Breast epithelium (tissue), 4 donors: ENCODE measurements at regions not wholly inside any gene's neighbourhood (a gene's known extent, or its start where the extent isn't known, plus 50 kb on each side); places are given as distances from the start of the nearest gene placed in this dataset.

Source experiments
- DNase-seq, 2 donors: peaks; one replicate each; pipeline ENCODE4 v3.0.0-alpha.2; 2019; ENCODE audit warnings: low spot score in 2 of 2
- H3K27ac ChIP-seq, 2 donors: fragments of 200-600 bp; sonication (generic) in 1 of 2; one replicate each; pipeline ENCODE4 v1.5.1; 2016 to 2019; ENCODE audit warnings: mild to moderate bottlenecking in 1 of 2
- H3K27me3 ChIP-seq, 2 donors: fragments of 200-600 bp; sonication (generic) in 1 of 2; one replicate each; pipeline versions ENCODE4 v1.5.1 to v1.6.0; 2017 to 2019; ENCODE audit warnings: control low read depth in 1 of 2, mild to moderate bottlenecking in 1 of 2
- H3K36me3 ChIP-seq: fragments of 200-600 bp; one replicate; pipeline ENCODE4 v1.5.1; 2019
- H3K4me1 ChIP-seq, 2 donors: fragments of 200-600 bp; sonication (generic); one replicate each; pipeline ENCODE4 v1.5.1; 2016 to 2019; ENCODE audit warnings: control low read depth in 1 of 2
- H3K4me3 ChIP-seq, 3 donors: fragments of 200-600 bp; sonication (generic); 1 replicate in 2 of 3; 2 replicates in 1 of 3; pipeline ENCODE4 v1.5.1; 2016 to 2019; ENCODE audit warnings: mild to moderate bottlenecking in 3 of 3, moderate library complexity in 2 of 3
- H3K9me3 ChIP-seq, 2 donors: fragments of 200-600 bp; sonication (generic) in 1 of 2; one replicate each; pipeline ENCODE4 v1.5.1; 2016 to 2019; ENCODE audit warnings: control low read depth in 1 of 2
- CTCF ChIP-seq, 3 donors: fragments of 450-650 bp; IDR thresholded peaks; one replicate each; pipeline ENCODE4 v1.5.1; 2016 to 2017; ENCODE audit warnings: antibody characterized with exemption in 3 of 3, mild to moderate bottlenecking in 3 of 3, moderate library complexity in 3 of 3
- POLR2A ChIP-seq: fragments of 450-650 bp; IDR thresholded peaks from one replicate; pipeline ENCODE4 v1.6.1; 2016; ENCODE audit warnings: antibody characterized with exemption, mild to moderate bottlenecking, moderate library complexity
- POLR2AphosphoS5 ChIP-seq, 3 donors: sonication (generic); formaldehyde crosslinking; IDR thresholded peaks; one replicate each; pipeline ENCODE4 v1.6.1; 2017; ENCODE audit warnings: antibody characterized with exemption in 3 of 3
- intact Hi-C: fragments of 100-400 bp; cut with DNase I; formaldehyde crosslinking; loops from one replicate; pipeline ENCODE4 v1.15.1; 2023; ENCODE audit warnings: low total_unique reads

GRCh38 chr14:55864890-55865655 is 253.1 kb upstream of the PELI2 start:
- TF ChIP-seq POLR2AphosphoS5 (IDR thresholded peaks at IDR 0.05) (no peak), CTCF (IDR thresholded peaks at IDR 0.05) (no peak), POLR2A (no peak)
- no peak for DNase-seq
- intact Hi-C loops, result no loop called here
- no peaks in the 10 kb centered on the region for H3K36me3 ChIP-seq
- H3K4me3 ChIP-seq, result no peak overlapping the region
- H3K27ac ChIP-seq, result no peak overlapping the region
- no peaks in the 10 kb centered on the region for H3K27me3 ChIP-seq
- H3K9me3 ChIP-seq, result peaks cover 8 to 22% of the 10 kb centered on the region in 2 donors
- no peaks in the 10 kb centered on the region for H3K4me1 ChIP-seq

GRCh38 chr14:55867311-55867710 is 250.9 kb upstream of the PELI2 start:
- Histone ChIP-seq H3K4me3 (no peak overlapping the region), H3K27me3 (no peaks in the 10 kb centered on the region), H3K36me3 (no peaks in the 10 kb centered on the region), H3K4me1 (no peaks in the 10 kb centered on the region), H3K9me3 (peaks cover 8 to 16% of the 10 kb centered on the region in 2 donors), H3K27ac (no peak overlapping the region)
- intact Hi-C loops, result no loop called here
- DNase-seq, result no peak
- TF ChIP-seq POLR2A (no peak), CTCF (IDR thresholded peaks at IDR 0.05) (no peak), POLR2AphosphoS5 (IDR thresholded peaks at IDR 0.05) (no peak)

- DNase-seq, result no peak
- H3K4me1 ChIP-seq, result no peaks in the 10 kb centered on the region
- H3K4me3 ChIP-seq, result no peak overlapping the region
- H3K27ac ChIP-seq, result no peak overlapping the region
- no peaks in the 10 kb centered on the region for H3K36me3 ChIP-seq
- no peaks in the 10 kb centered on the region for H3K27me3 ChIP-seq
- TF ChIP-seq CTCF (IDR thresholded peaks at IDR 0.05) (no peak), POLR2A (no peak), POLR2AphosphoS5 (IDR thresholded peaks at IDR 0.05) (no peak)
- intact Hi-C loops, result no loop called here
- H3K9me3 ChIP-seq, result peaks cover 8 to 16% of the 10 kb centered on the region in 2 donors
Observed at GRCh38 chr14:55867719-55868118, 250.5 kb upstream of the PELI2 start.

- no peaks in the 10 kb centered on the region for H3K4me1 ChIP-seq
- H3K9me3 ChIP-seq, result peaks cover 5 to 7% of the 10 kb centered on the region in 2 donors
- no peak for DNase-seq
- TF ChIP-seq CTCF (IDR thresholded peaks at IDR 0.05), result no peak
- intact Hi-C loops, result no loop called here
- no peaks in the 10 kb centered on the region for H3K36me3 ChIP-seq
- no peaks in the 10 kb centered on the region for H3K27me3 ChIP-seq
- no peak overlapping the region for H3K4me3 ChIP-seq
- no peak overlapping the region for H3K27ac ChIP-seq
Observed at GRCh38 chr14:55869397-55870049, 248.7 kb upstream of the PELI2 start.

GRCh38 chr14:55873169-55873568 is 245.0 kb upstream of the PELI2 start:
- Histone ChIP-seq H3K27me3 (no peaks in the 10 kb centered on the region), H3K9me3 (no peaks in the 10 kb centered on the region), H3K27ac (no peak overlapping the region), H3K4me3 (no peak overlapping the region), H3K36me3 (no peaks in the 10 kb centered on the region), H3K4me1 (no peaks in the 10 kb centered on the region)
- no peak for TF ChIP-seq POLR2A
- no peak for TF ChIP-seq CTCF (IDR thresholded peaks at IDR 0.05)
- intact Hi-C loops, result no loop called here
- no peak for DNase-seq
